ENCODE measurements at regions not wholly inside any gene's neighbourhood (a gene's known extent, or its start where the extent isn't known, plus 50 kb on each side); places are given as distances from the start of the nearest gene placed in this dataset.

DNA sequence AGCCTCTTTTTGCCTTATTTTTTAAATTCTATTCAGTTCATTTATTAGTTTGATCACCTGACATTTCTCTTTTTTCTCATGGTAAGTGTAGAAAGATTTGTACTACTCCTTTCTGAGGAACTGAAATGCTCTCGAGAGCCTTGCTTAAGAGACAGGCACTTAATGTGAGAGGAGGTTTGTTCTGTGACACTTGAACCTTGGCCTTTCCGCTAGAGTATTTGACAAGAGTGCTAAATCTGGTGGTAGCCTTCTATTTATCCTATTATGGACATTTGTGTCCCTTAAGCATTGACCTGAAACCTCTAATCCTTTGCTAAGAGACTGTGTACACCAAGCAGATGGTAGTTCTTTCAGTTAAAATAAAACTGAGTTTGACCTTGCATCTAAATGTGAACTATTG is 805.0 kb upstream of the PTPRD start:
- Histone ChIP-seq H3K27ac (ENCODE audit: extremely low read depth, low read depth, low read length) (no peak overlapping the region), H3K9me3 (ENCODE audit: control insufficient read depth, insufficient read depth, low read depth, low read length) (no peaks in the 10 kb centered on the region), H3K4me3 (ENCODE audit: low read depth, low read length) (no peak overlapping the region), H3K36me3 (ENCODE audit: control insufficient read depth in 2 of 2, insufficient read depth in 1 of 2, low read length in 2 of 2) (no peaks in the 10 kb centered on the region), H3K4me1 (ENCODE audit: control insufficient read depth, insufficient read depth, low read length) (no peaks in the 10 kb centered on the region)
- ChIA-PET POLR2A (no interaction called here), CTCF (no interaction called here)
- TF ChIP-seq ZNF140 (tag by site-specific recombination; IDR thresholded peaks at IDR 0.05) (no peak), KLF16 (tag by site-specific recombination; IDR thresholded peaks at IDR 0.05) (no peak), ZNF629 (tag by site-specific recombination; IDR thresholded peaks at IDR 0.05) (no peak), PRDM10 (tag by site-specific recombination; IDR thresholded peaks at IDR 0.05) (no peak), ZBTB1 (tag by site-specific recombination; IDR thresholded peaks at IDR 0.05) (no peak), ZNF558 (tag by site-specific recombination; IDR thresholded peaks at IDR 0.05) (no peak), BCL11A (tag by site-specific recombination; IDR thresholded peaks at IDR 0.05; ENCODE audit: low read depth) (no peak), ZNF621 (tag by site-specific recombination; IDR thresholded peaks at IDR 0.05) (no peak), HIC1 (tag by site-specific recombination; IDR thresholded peaks at IDR 0.05) (no peak), ZNF571 (tag by site-specific recombination; IDR thresholded peaks at IDR 0.05) (no peak), ZNF37A (tag by site-specific recombination; IDR thresholded peaks at IDR 0.05) (no peak), ZNF23 (tag by site-specific recombination; IDR thresholded peaks at IDR 0.05; ENCODE audit: borderline replicate concordance) (no peak), ZNF600 (tag by site-specific recombination; IDR thresholded peaks at IDR 0.05) (no peak)

DNA sequence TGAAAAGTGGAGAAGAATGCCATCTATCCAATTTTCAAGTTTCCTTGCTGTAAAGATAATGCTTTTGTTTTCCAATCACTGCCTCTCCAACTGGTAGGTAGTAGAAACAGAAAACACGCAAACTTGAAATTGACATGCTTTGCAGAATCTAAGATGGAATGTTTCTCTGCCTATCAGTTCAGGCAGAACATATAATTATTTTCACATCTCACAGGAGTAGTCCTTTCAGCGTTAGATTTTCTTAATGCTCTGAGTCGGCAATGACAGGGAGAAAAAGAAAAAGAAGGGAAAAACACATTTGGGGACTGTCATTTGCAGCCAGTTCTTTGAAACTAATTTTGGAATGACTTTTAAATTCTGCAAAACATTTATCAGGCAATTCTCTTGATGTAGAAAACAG is 818.7 kb upstream of the PTPRD start:
- H3K36me3 ChIP-seq (ENCODE audit: control insufficient read depth in 2 of 2, insufficient read depth in 1 of 2, low read length in 2 of 2) = no peaks in the 10 kb centered on the region
- no peak for TF ChIP-seq ZNF132 (tag by site-specific recombination; IDR thresholded peaks at IDR 0.05; ENCODE audit: borderline replicate concordance)
- no peak for TF ChIP-seq ZNF2 (tag by site-specific recombination; IDR thresholded peaks at IDR 0.05)
- TF ChIP-seq, protein P1, sequence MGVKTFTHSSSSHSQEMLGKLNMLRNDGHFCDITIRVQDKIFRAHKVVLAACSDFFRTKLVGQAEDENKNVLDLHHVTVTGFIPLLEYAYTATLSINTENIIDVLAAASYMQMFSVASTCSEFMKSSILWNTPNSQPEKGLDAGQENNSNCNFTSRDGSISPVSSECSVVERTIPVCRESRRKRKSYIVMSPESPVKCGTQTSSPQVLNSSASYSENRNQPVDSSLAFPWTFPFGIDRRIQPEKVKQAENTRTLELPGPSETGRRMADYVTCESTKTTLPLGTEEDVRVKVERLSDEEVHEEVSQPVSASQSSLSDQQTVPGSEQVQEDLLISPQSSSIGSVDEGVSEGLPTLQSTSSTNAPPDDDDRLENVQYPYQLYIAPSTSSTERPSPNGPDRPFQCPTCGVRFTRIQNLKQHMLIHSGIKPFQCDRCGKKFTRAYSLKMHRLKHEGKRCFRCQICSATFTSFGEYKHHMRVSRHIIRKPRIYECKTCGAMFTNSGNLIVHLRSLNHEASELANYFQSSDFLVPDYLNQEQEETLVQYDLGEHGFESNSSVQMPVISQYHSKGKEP (tag by site-specific recombination; IDR thresholded peaks at IDR 0.05) = no peak
- TF ChIP-seq ZNF521 (tag by site-specific recombination; IDR thresholded peaks at IDR 0.05) = no peak
- no peak for TF ChIP-seq PRDM6 (tag by site-specific recombination; IDR thresholded peaks at IDR 0.05)
- CTCF ChIA-PET = no interaction called here
- no peak overlapping the region for H3K27ac ChIP-seq (ENCODE audit: extremely low read depth, low read depth, low read length)
- no peaks in the 10 kb centered on the region for H3K4me1 ChIP-seq (ENCODE audit: control insufficient read depth, insufficient read depth, low read length)
- H3K9me3 ChIP-seq (ENCODE audit: control insufficient read depth, insufficient read depth, low read depth, low read length) = no peaks in the 10 kb centered on the region
- H3K4me3 ChIP-seq (ENCODE audit: low read depth, low read length) = no peak overlapping the region
- POLR2A ChIA-PET = no interaction called here

All from HEK293 (cell line).